Heart right ventricle (tissue), 16 donors: ENCODE measurements at regions not wholly inside any gene's neighbourhood (a gene's known extent, or its start where the extent isn't known, plus 50 kb on each side); places are given as distances from the start of the nearest gene placed in this dataset.

Experiments used
- ATAC-seq, 8 donors: fragments of 200-7000 bp; cut with Tn5 transposase; one replicate each; pipeline ENCODE4 v1.9.1; 2020; ENCODE audit warnings: mild to moderate bottlenecking in 8 of 8, moderate library complexity in 8 of 8, moderate number of reproducible peaks in 1 of 8
- DNase-seq, 2 donors: peaks; one replicate each; pipeline ENCODE4 v3.0.0-alpha.2; 2020
- H3K27ac ChIP-seq, 10 donors: fragments of 200-600 bp; sonication (generic) in 2 of 10; one replicate each; pipeline versions ENCODE4 v1.5.0 to v1.8.0; 2020 to 2022; ENCODE audit warnings: mild to moderate bottlenecking in 3 of 10
- H3K27me3 ChIP-seq, 7 donors: fragments of 200-600 bp; one replicate each; pipeline ENCODE4 v1.8.0; 2021 to 2022; ENCODE audit warnings: mild to moderate bottlenecking in 2 of 7
- H3K36me3 ChIP-seq, 9 donors: fragments of 200-600 bp; sonication (generic) in 1 of 9; one replicate each; pipeline versions ENCODE4 v1.5.0 to v1.8.0; 2020 to 2022; ENCODE audit warnings: mild to moderate bottlenecking in 2 of 9
- H3K4me1 ChIP-seq, 9 donors: fragments of 200-600 bp; sonication (generic) in 1 of 9; one replicate each; pipeline versions ENCODE4 v1.5.0 to v1.8.0; 2020 to 2022; ENCODE audit warnings: mild to moderate bottlenecking in 4 of 9
- H3K4me3 ChIP-seq, 10 donors: fragments of 200-600 bp; sonication (generic) in 2 of 10; one replicate each; pipeline versions ENCODE4 v1.5.0 to v1.8.0; 2020 to 2022; ENCODE audit warnings: mild to moderate bottlenecking in 7 of 10, moderate library complexity in 2 of 10
- H3K9me3 ChIP-seq, 11 donors: fragments of 200-600 bp in 10 of 11; sonication (generic) in 2 of 11; one replicate each; pipeline versions ENCODE4 v1.5.0 to v1.8.0; 2013 to 2022; ENCODE audit warnings: mild to moderate bottlenecking in 2 of 11, control low read depth in 1 of 11, moderate library complexity in 1 of 11
- CTCF ChIP-seq, 9 donors: fragments of 200-600 bp; sonication (generic) in 2 of 9; IDR thresholded peaks; one replicate each; pipeline versions ENCODE4 v1.5.0 to v1.8.0; 2021 to 2022; ENCODE audit warnings: antibody characterized with exemption in 9 of 9, mild to moderate bottlenecking in 5 of 9, moderate library complexity in 1 of 9
- WGBS, 2 donors: extraction: QIAGEN DNeasy Blood & Tissue Kit; methylation state at CpG; one replicate each; pipeline ENCODE4 v1.1.7; 2013; ENCODE audit warnings: inconsistent platforms in 1 of 2; 5-methylcytosine and 5-hydroxymethylcytosine counted together
- intact Hi-C, 10 donors: fragments of 100-400 bp; cut with DNase I; formaldehyde crosslinking; loops; one replicate each; pipeline versions ENCODE4 v1.11.1 to v1.14.2; 2022
- donor health status: Arrhythmogenic right ventricular cardiomyopathy.
- donor health status: ischemic (EF 13 %, LVEDD 7.1; RV severe dilation, severe dysfunction).
- donor health status: healthy with polysubstance abuse.
- donor health status: DM: no; HTN: yes; CAD: no.
- donor health status: DM: no; HTN: no; CAD: no.
- donor health status: ischemic (EF 25% LVEDD 6.9; RV normal size, moderate dysfunction).
- donor health status: ischemic (EF 25% LVEDD 5.7; RV mildly dilated, moderate dysfunction).
- donor health status: healthy.
- donor health status: DM: yes; HTN: yes; CAD: no.
- donor health status: Ischemic cardiomyopathy.
- donor health status: ischemic (EF 35%, LVEDD 5.7; RV mildly dilated, moderate dysfunction).
- donor health status: nonischemic (EF 11% LVEDD 7.7; RV severe dilation, severe dysfunction).
- donor health status: DM: yes; HTN: yes; CAD: no.
- donor health status: PGD.
- donor health status: ischemic (EF 29% LVEDD 5.4; RV normal size, mild dysfunction).
- donor health status: nonischemic (EF 23%, LVEDD 6.1; RV moderate dilation, normal function).

- peaks cover 0 to 6% (median 0%) of the 10 kb centered on the region in 11 donors for H3K9me3 ChIP-seq
- H3K4me1 ChIP-seq: no peaks in the 10 kb centered on the region
- no peaks in the 10 kb centered on the region for H3K27me3 ChIP-seq
- H3K27ac ChIP-seq: no peak overlapping the region
- TF ChIP-seq CTCF (IDR thresholded peaks at IDR 0.05): no peak
- 68 to 71% methylated on average over 4 of the region's 4 CpGs for WGBS, 2 donors
- no peak for ATAC-seq
- intact Hi-C loops: no loop called here
- H3K4me3 ChIP-seq: no peak overlapping the region
- no peak for DNase-seq
- H3K36me3 ChIP-seq: no peaks in the 10 kb centered on the region
Observed at GRCh38 chr1:105655032-105655431, 1401.4 kb upstream of the PRMT6 start.

- intact Hi-C loops: no loop called here
Observed at GRCh38 chr1:105664495-105664894, 1392.0 kb upstream of the PRMT6 start.

GRCh38 chr1:105678334-105678733 is 1378.1 kb upstream of the PRMT6 start:
- TF ChIP-seq CTCF (IDR thresholded peaks at IDR 0.05): no peak
- no peak for DNase-seq
- no peak overlapping the region for H3K27ac ChIP-seq

More at GRCh38 chr1:105664495-105664894, 1392.0 kb upstream of the PRMT6 start:
- peaks cover 0 to 25% (median 0%) of the 10 kb centered on the region in 11 donors for H3K9me3 ChIP-seq
- DNase-seq (no peak), ATAC-seq (no peak)
- H3K27ac ChIP-seq: no peak overlapping the region
- no peak for TF ChIP-seq CTCF (IDR thresholded peaks at IDR 0.05)
- H3K36me3 ChIP-seq: no peaks in the 10 kb centered on the region
- no peak overlapping the region for H3K4me3 ChIP-seq
- H3K27me3 ChIP-seq: no peaks in the 10 kb centered on the region
- no peaks in the 10 kb centered on the region for H3K4me1 ChIP-seq
- 76 to 82% methylated on average over 5 of the region's 5 CpGs for WGBS, 2 donors

GRCh38 chr1:105684714-105685113 is 1371.8 kb upstream of the PRMT6 start:
- Histone ChIP-seq H3K27me3 (no peaks in the 10 kb centered on the region), H3K36me3 (no peaks in the 10 kb centered on the region), H3K4me1 (no peaks in the 10 kb centered on the region), H3K9me3 (peaks cover 0 to 17% (median 0%) of the 10 kb centered on the region in 11 donors), H3K27ac (no peak overlapping the region), H3K4me3 (no peak overlapping the region)
- no peak for ATAC-seq
- intact Hi-C loops: no loop called here
- no peak for TF ChIP-seq CTCF (IDR thresholded peaks at IDR 0.05)
- DNase-seq: no peak

More at GRCh38 chr1:105678334-105678733, 1378.1 kb upstream of the PRMT6 start:
- H3K36me3 ChIP-seq: no peaks in the 10 kb centered on the region
- no peaks in the 10 kb centered on the region for H3K27me3 ChIP-seq
- WGBS, 2 donors: 50 to 57% methylated on average over 3 of the region's 3 CpGs
- no peaks in the 10 kb centered on the region for H3K4me1 ChIP-seq
- intact Hi-C loops: no loop called here
- peaks cover 0 to 23% (median 0%) of the 10 kb centered on the region in 11 donors for H3K9me3 ChIP-seq
- no peak for ATAC-seq
- no peak overlapping the region for H3K4me3 ChIP-seq
